Endothelial cell of umbilical vein (primary cell): ENCODE measurements at regions not wholly inside any gene's neighbourhood (a gene's known extent, or its start where the extent isn't known, plus 50 kb on each side); places are given as distances from the start of the nearest gene placed in this dataset.

Source experiments
- BruUV-seq: library from RNA; stranded (reverse); fragments of 400-500 nt; replicated peaks from 2 replicates; lab custom pipeline; 2021; lab: Mats Ljungman, UMichigan
- CTCF ChIA-PET: fragments of 300-600, 350-600 bp; sonication (Branson Sonifier 250); formaldehyde crosslinking; loops from one replicate; lab custom pipeline; 2021; ENCODE audit warnings: antibody characterized with exemption, inconsistent platforms; lab: Charles Lee
- POLR2A ChIA-PET: fragments of 300-600, 350-600 bp; sonication (Branson Sonifier 250); formaldehyde crosslinking; loops from one replicate; lab custom pipeline; 2021; ENCODE audit warnings: antibody characterized with exemption, inconsistent platforms; lab: Charles Lee
- DNase-seq: peaks from one replicate; pipeline ENCODE4 v3.0.0-alpha.2; 2011; ENCODE audit warnings: low read depth, low spot score
- FAIRE-seq: peaks from 2 replicates; lab custom pipeline; 2011; peaks lifted over from hg19 to GRCh38; lab: Jason Lieb, UNC
- H2AFZ ChIP-seq: 2 replicates; pipeline ENCODE4 v1.6.0; 2012; ENCODE audit warnings: low read depth, low read length, control low read depth, inconsistent platforms
- H3K27ac ChIP-seq: 2 replicates; pipeline ENCODE4 v1.5.1; 2011; ENCODE audit warnings: low read depth, mild to moderate bottlenecking, control low read depth, low read length, moderate library complexity; ENCODE audit not compliant: insufficient read depth
- H3K27me3 ChIP-seq, 2 experiments: 2 replicates each; pipeline versions ENCODE4 v1.6.0 to v1.6.1; 2011; ENCODE audit warnings: low read length in 2 of 2, mixed read lengths in 1 of 2; ENCODE audit not compliant: control insufficient read depth in 2 of 2, insufficient read depth in 2 of 2
- H3K36me3 ChIP-seq, 2 experiments: 2 replicates in 1 of 2; 3 replicates in 1 of 2; pipeline ENCODE4 v1.5.1; 2011; ENCODE audit warnings: low read length in 2 of 2, mild to moderate bottlenecking in 1 of 2, moderate library complexity in 1 of 2; ENCODE audit not compliant: control insufficient read depth in 2 of 2, insufficient read depth in 2 of 2; ENCODE audit errors: extremely low read depth in 1 of 2
- H3K4me1 ChIP-seq: 3 replicates; pipeline ENCODE4 v1.5.1; 2011; ENCODE audit warnings: mild to moderate bottlenecking, low read length; ENCODE audit not compliant: control insufficient read depth, insufficient read depth; ENCODE audit errors: extremely low read depth
- H3K4me2 ChIP-seq: 2 replicates; pipeline ENCODE4 v1.6.1; 2011; ENCODE audit warnings: low read length, control low read depth, mixed read lengths; ENCODE audit not compliant: insufficient read depth
- H3K4me3 ChIP-seq, 3 experiments: fragments of 200-600 bp in 1 of 3; sonication (generic), shearing (Covaris generic) in 1 of 3; replicated peaks in 1 of 3; 2 replicates each; pipeline ENCODE4 v1.5.1; 2011 to 2016; ENCODE audit warnings: control low read depth in 3 of 3, low read length in 3 of 3, mild to moderate bottlenecking in 2 of 3, inconsistent platforms in 1 of 3, low read depth in 1 of 3, moderate library complexity in 1 of 3; ENCODE audit not compliant: insufficient read depth in 1 of 3
- H3K79me2 ChIP-seq: 2 replicates; pipeline ENCODE4 v1.6.0; 2012; ENCODE audit warnings: low read length, inconsistent platforms; ENCODE audit not compliant: control insufficient read depth, insufficient read depth
- H3K9ac ChIP-seq: replicated peaks from 2 replicates; pipeline ENCODE3; 2011; ENCODE audit warnings: low read length, control low read depth; ENCODE audit not compliant: insufficient read depth; ENCODE audit errors: extremely low read depth
- H3K9me1 ChIP-seq: replicated peaks from 3 replicates; pipeline ENCODE4 v1.6.0; 2011; ENCODE audit warnings: mild to moderate bottlenecking, low read length; ENCODE audit not compliant: control insufficient read depth, insufficient read depth; ENCODE audit errors: extremely low read depth
- H3K9me3 ChIP-seq: replicated peaks from 2 replicates; pipeline ENCODE4 v1.5.1; 2012; ENCODE audit warnings: low read length, inconsistent platforms; ENCODE audit not compliant: control insufficient read depth, insufficient read depth
- H4K20me1 ChIP-seq: replicated peaks from 2 replicates; pipeline ENCODE3; 2011; ENCODE audit warnings: mild to moderate bottlenecking, low read length; ENCODE audit not compliant: control insufficient read depth, insufficient read depth; ENCODE audit errors: extremely low read depth
- CTCF ChIP-seq, 2 donors: IDR thresholded peaks; 1 replicate in 1 of 2; 2 replicates in 1 of 2; pipeline ENCODE4 v1.5.1; 2011; ENCODE audit warnings: low read length in 2 of 2, mild to moderate bottlenecking in 2 of 2, moderate library complexity in 2 of 2, control low read depth in 1 of 2, inconsistent platforms in 1 of 2, low read depth in 1 of 2; ENCODE audit not compliant: insufficient read depth in 1 of 2; ENCODE audit errors: extremely low read depth in 1 of 2
- EZH2 ChIP-seq: IDR thresholded peaks from 2 replicates; pipeline ENCODE4 v1.6.1; 2012; ENCODE audit warnings: borderline replicate concordance, low read depth, mild to moderate bottlenecking, moderate library complexity, low read length, inconsistent platforms; ENCODE audit not compliant: severe bottlenecking
- FOS ChIP-seq: IDR thresholded peaks from 2 replicates; pipeline ENCODE4 v1.6.1; 2011; ENCODE audit warnings: mild to moderate bottlenecking, low read length, moderate library complexity, borderline replicate concordance; ENCODE audit not compliant: insufficient read depth
- GATA2 ChIP-seq: IDR thresholded peaks from 2 replicates; pipeline ENCODE4 v1.7.0; 2011; ENCODE audit warnings: low read depth, mild to moderate bottlenecking, moderate library complexity, mixed read lengths, low read length; ENCODE audit not compliant: insufficient read length, insufficient read depth
- JUN ChIP-seq: IDR thresholded peaks from 2 replicates; pipeline ENCODE4 v1.6.1; 2011; ENCODE audit warnings: borderline replicate concordance, low read depth; ENCODE audit not compliant: insufficient read length, insufficient read depth
- MAX ChIP-seq: IDR thresholded peaks from 2 replicates; pipeline ENCODE4 v1.6.1; 2011; ENCODE audit not compliant: insufficient read depth, insufficient read length
- MYC ChIP-seq: IDR thresholded peaks from one replicate; pipeline ENCODE4 v1.6.1; 2011; ENCODE audit warnings: mild to moderate bottlenecking, low read depth, low read length
- POLR2A ChIP-seq: IDR thresholded peaks from 2 replicates; pipeline ENCODE4 v1.6.1; 2012; ENCODE audit warnings: low read depth, mild to moderate bottlenecking, control low read depth, low read length
- POLR2AphosphoS5 ChIP-seq: IDR thresholded peaks from 2 replicates; pipeline ENCODE4 v1.6.1; 2012; ENCODE audit warnings: low read depth, mild to moderate bottlenecking, control low read depth, low read length, moderate library complexity; ENCODE audit not compliant: insufficient read depth
- dilution Hi-C: fragments of 300-500 bp; cut with MboI; formaldehyde crosslinking; loops from one replicate; pipeline ENCODE4 v1.15.0; 2019; ENCODE audit warnings: low sequenced_read_pairs; ENCODE audit not compliant: extremely low pct_ligation_motif_present
- intact Hi-C: fragments of 100-400 bp; cut with micrococcal nuclease; formaldehyde crosslinking; loops from one replicate; pipeline ENCODE4 v1.10.0; 2022

GRCh38 chr1:5757187-5757805 is 234.9 kb downstream of the NPHP4 start:
- CTCF ChIA-PET = no interaction called here

More at GRCh38 chr1:5757187-5757805, 234.9 kb downstream of the NPHP4 start:
- dilution Hi-C loops = no loop called here
- Histone ChIP-seq H3K4me3 (no peak overlapping the region), H3K9me3 (no peaks in the 10 kb centered on the region), H3K4me1 (no peaks in the 10 kb centered on the region), H3K9ac (no peak overlapping the region), H3K4me2 (no peak overlapping the region), H4K20me1 (no peaks in the 10 kb centered on the region), H3K9me1 (no peaks in the 10 kb centered on the region), H3K27me3 (no peaks in the 10 kb centered on the region), H3K27ac (no peak overlapping the region), H2AFZ (no peak overlapping the region), H3K36me3 (no peaks in the 10 kb centered on the region), H3K79me2 (no peaks in the 10 kb centered on the region)
- FAIRE-seq = no peak
- no TSS peak for BruUV-seq
- POLR2A ChIA-PET = no interaction called here
- TF ChIP-seq POLR2AphosphoS5 = no peak
- no peak for TF ChIP-seq JUN
- TF ChIP-seq GATA2 = no peak
- TF ChIP-seq POLR2A = no peak
- TF ChIP-seq MYC = no peak
- TF ChIP-seq FOS = no peak
- TF ChIP-seq EZH2 = no peak
- no peak for TF ChIP-seq MAX
- TF ChIP-seq CTCF (IDR thresholded peaks at IDR 0.05; ENCODE audit: extremely low read depth in 1 of 2, insufficient read depth in 1 of 2, low read depth in 1 of 2, low read length in 2 of 2) = no peak
- DNase-seq = no peak
- intact Hi-C loops = no loop called here
